Loucy (cell line): ENCODE measurements at regions not wholly inside any gene's neighbourhood (a gene's known extent, or its start where the extent isn't known, plus 50 kb on each side); places are given as distances from the start of the nearest gene placed in this dataset.

Experiments used
- CTCF ChIP-seq: fragments of 200-600 bp; sonication (generic); conservative IDR thresholded peaks from 2 replicates; pipeline ENCODE4 v1.5.1; 2014; ENCODE audit warnings: mild to moderate bottlenecking, antibody characterized with exemption, low read length
- EZH2phosphoT487 ChIP-seq: fragments of 200-600 bp; IDR thresholded peaks from 2 replicates; pipeline ENCODE4 v1.6.1; 2018; ENCODE audit warnings: antibody characterized with exemption, mild to moderate bottlenecking, moderate library complexity, borderline replicate concordance

- TF ChIP-seq EZH2phosphoT487 (no peak), CTCF (no peak)
These were observed 87.9 kb upstream of the MSTN start for GRCh38 chr2:190150413-190150812.
